CD4-positive, alpha-beta T cell (primary cell): ENCODE measurements at regions not wholly inside any gene's neighbourhood (a gene's known extent, or its start where the extent isn't known, plus 50 kb on each side); places are given as distances from the start of the nearest gene placed in this dataset.

Source experiments
- ATAC-seq: fragments of 200-7000 bp; cut with Tn5 transposase; one replicate; pipeline ENCODE4 v1.10.0; 2022; ENCODE audit warnings: mild to moderate bottlenecking; ENCODE audit not compliant: poor library complexity
- CTCF ChIA-PET: fragments of 350-600 bp; sonication (Branson Sonifier 250); formaldehyde crosslinking; loops from one replicate; lab custom pipeline; 2021; ENCODE audit warnings: antibody characterized with exemption, inconsistent platforms; lab: Charles Lee
- POLR2A ChIA-PET: fragments of 350-600 bp; sonication (Branson Sonifier 250); formaldehyde crosslinking; loops from one replicate; lab custom pipeline; 2021; ENCODE audit warnings: antibody characterized with exemption, inconsistent platforms; lab: Charles Lee
- DNase-seq, 14 experiments: peaks; one replicate each; pipeline ENCODE4 v3.0.0-alpha.2; 2013 to 2020; ENCODE audit warnings: mixed read lengths in 2 of 14
- H3K27ac ChIP-seq, 2 donors: one replicate each; pipeline versions ENCODE4 v1.5.1 to v1.7.0; 2013; ENCODE audit warnings: low read length in 2 of 2, low read depth in 1 of 2, mild to moderate bottlenecking in 1 of 2
- H3K27me3 ChIP-seq, 2 experiments: 1 replicate in 1 of 2; 2 replicates in 1 of 2; pipeline versions ENCODE4 v1.6.1 to v1.7.0; 2013; ENCODE audit warnings: low read length in 2 of 2, control low read depth in 1 of 2, mild to moderate bottlenecking in 1 of 2, moderate library complexity in 1 of 2; ENCODE audit not compliant: insufficient read depth in 2 of 2, control insufficient read depth in 1 of 2
- H3K36me3 ChIP-seq: one replicate; pipeline ENCODE4 v1.6.1; 2013; ENCODE audit warnings: low read length, control low read depth; ENCODE audit not compliant: insufficient read depth
- H3K4me1 ChIP-seq: one replicate; pipeline ENCODE4 v1.6.1; 2013; ENCODE audit warnings: low read length, control low read depth; ENCODE audit not compliant: insufficient read depth
- H3K4me3 ChIP-seq: one replicate; pipeline ENCODE4 v1.5.1; 2013; ENCODE audit warnings: mild to moderate bottlenecking, low read length, moderate library complexity
- H3K9me3 ChIP-seq, 2 experiments: 1 replicate in 1 of 2; 2 replicates in 1 of 2; pipeline versions ENCODE4 v1.6.1 to v1.7.0; 2013; ENCODE audit warnings: low read length in 2 of 2, mild to moderate bottlenecking in 2 of 2, control low read depth in 1 of 2, moderate library complexity in 1 of 2; ENCODE audit not compliant: control insufficient read depth in 1 of 2, insufficient read depth in 1 of 2
- H3K27ac Mint-ChIP-seq: one replicate; pipeline ENCODE4 v1.8.0; 2020; ENCODE audit warnings: mixed read lengths
- H3K27me3 Mint-ChIP-seq: one replicate; pipeline ENCODE4 v1.8.0; 2021; ENCODE audit warnings: mixed read lengths
- H3K36me3 Mint-ChIP-seq: one replicate; pipeline ENCODE4 v1.8.0; 2021; ENCODE audit warnings: low read depth, mixed read lengths
- H3K4me1 Mint-ChIP-seq: one replicate; pipeline ENCODE4 v1.8.0; 2021; ENCODE audit warnings: low read depth, mixed read lengths
- H3K4me3 Mint-ChIP-seq: one replicate; pipeline ENCODE4 v1.8.0; 2020; ENCODE audit warnings: mild to moderate bottlenecking, mixed read lengths
- H3K9me3 Mint-ChIP-seq: one replicate; pipeline ENCODE4 v1.8.0; 2020; ENCODE audit warnings: mixed read lengths
- intact Hi-C, 2 experiments: fragments of 100-400 bp; cut with DNase I in 1 of 2; cut with micrococcal nuclease in 1 of 2; formaldehyde crosslinking; loops; one replicate each; pipeline versions ENCODE4 v1.15.1 to v1.9.0; 2023 to 2025; cut with DNase I, micrococcal nuclease
- TF ChIP-seq, protein P1 (sequence below): fragments of 200-600 bp; IDR thresholded peaks from one replicate; pipeline ENCODE4 v1.8.0; 2022; ENCODE audit warnings: antibody characterized with exemption, mild to moderate bottlenecking

DNA sequence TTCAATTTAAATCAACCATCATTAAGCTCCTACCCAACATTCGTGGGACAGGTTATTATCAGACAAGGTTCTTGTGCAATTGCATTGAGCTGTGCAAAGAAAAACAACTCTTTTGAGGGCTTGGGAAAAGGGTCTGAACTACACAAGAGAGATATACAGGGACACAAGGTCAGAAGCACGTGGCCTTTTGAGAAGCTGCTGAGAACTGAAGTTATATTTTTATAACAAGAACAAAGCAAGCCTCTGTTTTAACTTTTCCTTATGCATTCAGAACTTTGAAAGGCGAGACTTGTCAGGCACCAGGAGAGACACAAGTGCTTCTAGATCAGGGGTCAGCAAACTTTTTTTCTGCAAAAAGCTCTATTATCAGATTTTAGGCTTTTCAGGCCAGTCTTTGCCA is 274.8 kb upstream of the VCX start:
- ChIA-PET CTCF (no interaction called here), POLR2A (no interaction called here)
- Mint-ChIP-seq H3K4me1 (no peaks in the 10 kb centered on the region), H3K27ac (no peak overlapping the region), H3K9me3 (no peaks in the 10 kb centered on the region), H3K27me3 (no peaks in the 10 kb centered on the region), H3K4me3 (no peak overlapping the region), H3K36me3 (no peaks in the 10 kb centered on the region)
- DNase-seq (no peak), ATAC-seq (no peak)
- Histone ChIP-seq H3K4me3 (no peak overlapping the region), H3K36me3 (no peaks in the 10 kb centered on the region), H3K27me3 (no peaks in the 10 kb centered on the region), H3K27ac (no peak overlapping the region), H3K4me1 (no peaks in the 10 kb centered on the region), H3K9me3 (no peaks in the 10 kb centered on the region)
- intact Hi-C loops, result no loop called here
- TF ChIP-seq, protein P1, sequence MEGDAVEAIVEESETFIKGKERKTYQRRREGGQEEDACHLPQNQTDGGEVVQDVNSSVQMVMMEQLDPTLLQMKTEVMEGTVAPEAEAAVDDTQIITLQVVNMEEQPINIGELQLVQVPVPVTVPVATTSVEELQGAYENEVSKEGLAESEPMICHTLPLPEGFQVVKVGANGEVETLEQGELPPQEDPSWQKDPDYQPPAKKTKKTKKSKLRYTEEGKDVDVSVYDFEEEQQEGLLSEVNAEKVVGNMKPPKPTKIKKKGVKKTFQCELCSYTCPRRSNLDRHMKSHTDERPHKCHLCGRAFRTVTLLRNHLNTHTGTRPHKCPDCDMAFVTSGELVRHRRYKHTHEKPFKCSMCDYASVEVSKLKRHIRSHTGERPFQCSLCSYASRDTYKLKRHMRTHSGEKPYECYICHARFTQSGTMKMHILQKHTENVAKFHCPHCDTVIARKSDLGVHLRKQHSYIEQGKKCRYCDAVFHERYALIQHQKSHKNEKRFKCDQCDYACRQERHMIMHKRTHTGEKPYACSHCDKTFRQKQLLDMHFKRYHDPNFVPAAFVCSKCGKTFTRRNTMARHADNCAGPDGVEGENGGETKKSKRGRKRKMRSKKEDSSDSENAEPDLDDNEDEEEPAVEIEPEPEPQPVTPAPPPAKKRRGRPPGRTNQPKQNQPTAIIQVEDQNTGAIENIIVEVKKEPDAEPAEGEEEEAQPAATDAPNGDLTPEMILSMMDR, result no peak

DNA sequence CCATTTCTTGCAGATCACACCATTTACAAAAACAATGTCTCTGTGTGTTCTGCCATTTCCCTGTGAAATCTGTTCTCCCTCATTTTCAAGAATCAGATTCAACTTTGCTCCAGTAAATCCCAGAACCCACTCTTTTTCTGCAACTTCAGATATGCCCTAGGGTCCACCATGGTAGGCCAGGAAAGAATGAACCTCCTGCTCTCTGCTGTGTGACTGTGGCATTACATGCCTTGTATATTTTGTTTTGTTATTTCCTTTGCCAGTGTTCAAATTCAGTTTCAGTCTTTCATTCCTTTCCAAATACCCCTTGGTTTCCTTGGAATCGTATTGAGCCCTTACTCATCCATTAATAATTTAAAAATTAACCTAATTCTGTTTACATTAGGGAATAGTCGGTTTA is 290.2 kb upstream of the VCX start:
- no peak for DNase-seq
- ATAC-seq, result no peak
- Mint-ChIP-seq H3K9me3 (no peaks in the 10 kb centered on the region), H3K4me3 (no peak overlapping the region), H3K4me1 (no peaks in the 10 kb centered on the region), H3K27me3 (no peaks in the 10 kb centered on the region), H3K36me3 (no peaks in the 10 kb centered on the region), H3K27ac (no peak overlapping the region)
- CTCF ChIA-PET, result no interaction called here
- intact Hi-C loops, result no loop called here
- peaks cover 0 to 3% of the 10 kb centered on the region in 2 experiments for H3K9me3 ChIP-seq
- POLR2A ChIA-PET, result no interaction called here
- no peaks in the 10 kb centered on the region for H3K36me3 ChIP-seq
- TF ChIP-seq, protein P1, result no peak
- H3K27me3 ChIP-seq, result no peaks in the 10 kb centered on the region
- H3K4me1 ChIP-seq, result no peaks in the 10 kb centered on the region
- H3K27ac ChIP-seq, result no peak overlapping the region
- no peak overlapping the region for H3K4me3 ChIP-seq

DNA sequence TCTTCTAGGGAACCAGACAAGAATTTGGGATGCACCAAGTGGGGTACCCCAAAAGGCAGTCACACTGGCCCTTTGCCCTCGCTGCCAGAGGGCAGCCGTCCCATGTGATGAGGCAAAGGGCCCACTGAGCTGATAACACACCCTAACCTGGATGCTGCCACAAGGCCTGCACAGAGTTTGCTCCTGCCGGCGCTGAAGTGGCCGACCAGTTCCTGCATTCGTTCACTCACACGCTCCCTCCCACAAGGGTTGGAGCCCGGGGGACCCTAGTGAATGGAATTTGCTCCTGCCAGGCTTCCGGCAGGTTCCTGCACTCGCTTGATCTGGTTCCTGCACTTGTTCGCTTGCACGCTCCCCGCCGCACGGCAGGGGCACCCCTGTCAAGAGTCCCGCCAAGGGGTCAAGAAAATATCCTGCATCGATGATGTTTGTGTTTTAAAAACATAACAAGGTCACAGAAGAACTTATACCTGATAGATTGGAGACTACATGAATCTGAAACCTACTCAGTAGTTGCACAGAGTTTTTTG is 296.4 kb upstream of the VCX start:
- H3K27me3 Mint-ChIP-seq, result no peaks in the 10 kb centered on the region
- intact Hi-C loops, result no loop called here
- Histone ChIP-seq H3K36me3 (no peaks in the 10 kb centered on the region), H3K27me3 (no peaks in the 10 kb centered on the region), H3K9me3 (peaks cover 0 to 10% of the 10 kb centered on the region in 2 experiments), H3K4me3 (no peak overlapping the region), H3K27ac (no peak overlapping the region), H3K4me1 (no peaks in the 10 kb centered on the region)
- H3K36me3 Mint-ChIP-seq, result no peaks in the 10 kb centered on the region
- H3K4me3 Mint-ChIP-seq, result no peak overlapping the region
- DNase-seq (no peak), ATAC-seq (no peak)
- ChIA-PET POLR2A (no interaction called here), CTCF (no interaction called here)
- TF ChIP-seq, protein P1, result no peak
- H3K9me3 Mint-ChIP-seq, result no peaks in the 10 kb centered on the region
- no peaks in the 10 kb centered on the region for H3K4me1 Mint-ChIP-seq
- no peak overlapping the region for H3K27ac Mint-ChIP-seq
